Sigmoid colon (tissue), 6 donors: ENCODE measurements at regions not wholly inside any gene's neighbourhood (a gene's known extent, or its start where the extent isn't known, plus 50 kb on each side); places are given as distances from the start of the nearest gene placed in this dataset.
A peak's percentile ranks its signal among the peaks of the same experiment; 100 is the strongest.

Source experiments
- DNase-seq: peaks from one replicate; pipeline ENCODE4 v3.0.0-alpha.2; 2019
- H3K27ac ChIP-seq, 4 donors: fragments of 200-600 bp; sonication (generic); one replicate each; pipeline ENCODE4 v1.5.1; 2016 to 2019; ENCODE audit warnings: mild to moderate bottlenecking in 1 of 4
- H3K27me3 ChIP-seq, 3 donors: fragments of 200-600 bp; sonication (generic); one replicate each; pipeline ENCODE4 v1.5.1; 2019; ENCODE audit warnings: mild to moderate bottlenecking in 1 of 3
- H3K36me3 ChIP-seq, 4 donors: fragments of 200-600 bp; sonication (generic); one replicate each; pipeline ENCODE4 v1.5.1; 2016 to 2019
- H3K4me1 ChIP-seq, 4 donors: fragments of 200-600 bp; sonication (generic); one replicate each; pipeline ENCODE4 v1.5.1; 2017 to 2019
- H3K4me3 ChIP-seq, 4 donors: fragments of 200-600 bp; sonication (generic); one replicate each; pipeline ENCODE4 v1.5.1; 2017 to 2019; ENCODE audit warnings: mild to moderate bottlenecking in 2 of 4, moderate library complexity in 1 of 4
- H3K9me3 ChIP-seq, 4 donors: fragments of 200-600 bp in 3 of 4; sonication (generic) in 3 of 4; one replicate each; pipeline versions ENCODE4 v1.5.1 to v1.6.1; 2013 to 2019
- EP300 ChIP-seq, 4 donors: sonication (generic); formaldehyde crosslinking; IDR thresholded peaks; one replicate each; pipeline ENCODE4 v1.6.1; 2017; ENCODE audit warnings: antibody characterized with exemption in 4 of 4
- POLR2A ChIP-seq, 2 donors: fragments of 450-650 bp; IDR thresholded peaks; one replicate each; pipeline ENCODE4 v1.6.1; 2016; ENCODE audit warnings: antibody characterized with exemption in 2 of 2, mild to moderate bottlenecking in 2 of 2, moderate library complexity in 2 of 2
- POLR2AphosphoS5 ChIP-seq, 4 donors: sonication (generic); formaldehyde crosslinking; IDR thresholded peaks; one replicate each; pipeline ENCODE4 v1.6.1; 2017; ENCODE audit warnings: antibody characterized with exemption in 4 of 4
- WGBS, 2 donors: extraction: QIAGEN DNeasy Blood & Tissue Kit; methylation state at CpG; one replicate each; pipeline ENCODE4 v1.1.7; 2013; 5-methylcytosine and 5-hydroxymethylcytosine counted together
- intact Hi-C: fragments of 100-400 bp; cut with DNase I; formaldehyde crosslinking; loops from one replicate; pipeline ENCODE4 v1.15.1; 2023
- TF ChIP-seq, protein P1 (sequence below), 4 experiments: fragments of 450-650 bp in 3 of 4; fragments of 200-600 bp in 1 of 4; IDR thresholded peaks; one replicate each; pipeline ENCODE4 v1.5.1; 2016 to 2019; ENCODE audit warnings: antibody characterized with exemption in 4 of 4, mild to moderate bottlenecking in 3 of 4, moderate library complexity in 2 of 4
- donor health status: healthy with polysubstance abuse.
- donor health status: healthy.

DNA sequence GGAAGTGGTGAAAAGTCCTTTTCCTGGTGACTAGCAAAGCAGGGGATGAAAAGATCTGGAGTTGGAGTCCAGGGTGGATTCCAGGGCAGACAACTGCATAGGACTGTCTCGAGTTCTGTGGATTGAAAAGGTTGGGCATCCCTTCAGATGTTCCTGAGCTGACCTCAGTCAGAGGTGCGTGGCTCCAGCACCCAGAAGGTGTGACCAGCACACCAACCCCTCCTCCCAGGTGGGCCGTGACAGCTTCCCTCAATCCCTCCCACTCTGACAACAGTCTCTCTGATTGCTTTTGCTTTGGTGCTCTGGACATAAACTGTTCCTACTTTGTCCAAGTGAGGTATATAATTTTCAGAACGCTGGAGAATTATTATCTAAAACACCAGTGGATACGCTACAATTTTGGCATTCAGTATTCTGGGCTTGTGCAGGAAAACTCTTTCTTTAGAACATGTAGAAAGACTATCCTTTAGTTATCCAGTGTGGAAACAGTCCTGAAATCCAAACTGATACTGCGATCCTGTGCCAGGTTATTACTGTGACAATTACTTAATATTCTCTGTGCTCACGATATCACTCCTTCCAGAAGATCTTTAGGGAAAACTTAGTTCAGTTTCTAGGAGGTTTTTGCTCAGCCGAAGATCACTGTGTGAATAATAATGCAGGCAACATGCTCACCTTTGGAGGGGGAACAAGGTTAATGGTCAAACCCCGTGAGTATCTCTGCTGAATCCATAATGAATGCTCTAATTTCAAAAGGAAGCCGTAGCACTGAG is 87.9 kb downstream of the DAD1 start:
- intact Hi-C loops: no loop called here
- 64 to 71% methylated on average over 10 of the region's 10 CpGs for WGBS, 2 donors
- Histone ChIP-seq H3K27me3 (no peaks in the 10 kb centered on the region), H3K4me1 (peaks cover 0 to 12% (median 3%) of the 10 kb centered on the region in 4 donors), H3K36me3 (no peaks in the 10 kb centered on the region), H3K4me3 (no peak overlapping the region), H3K9me3 (no peaks in the 10 kb centered on the region), H3K27ac (peak overlapping the region in 1 of 4 donors; percentile 21)
- DNase-seq: no peak
- TF ChIP-seq POLR2AphosphoS5 (IDR thresholded peaks at IDR 0.05) (no peak), EP300 (IDR thresholded peaks at IDR 0.05) (no peak), POLR2A (IDR thresholded peaks at IDR 0.05) (no peak)
- TF ChIP-seq, protein P1, sequence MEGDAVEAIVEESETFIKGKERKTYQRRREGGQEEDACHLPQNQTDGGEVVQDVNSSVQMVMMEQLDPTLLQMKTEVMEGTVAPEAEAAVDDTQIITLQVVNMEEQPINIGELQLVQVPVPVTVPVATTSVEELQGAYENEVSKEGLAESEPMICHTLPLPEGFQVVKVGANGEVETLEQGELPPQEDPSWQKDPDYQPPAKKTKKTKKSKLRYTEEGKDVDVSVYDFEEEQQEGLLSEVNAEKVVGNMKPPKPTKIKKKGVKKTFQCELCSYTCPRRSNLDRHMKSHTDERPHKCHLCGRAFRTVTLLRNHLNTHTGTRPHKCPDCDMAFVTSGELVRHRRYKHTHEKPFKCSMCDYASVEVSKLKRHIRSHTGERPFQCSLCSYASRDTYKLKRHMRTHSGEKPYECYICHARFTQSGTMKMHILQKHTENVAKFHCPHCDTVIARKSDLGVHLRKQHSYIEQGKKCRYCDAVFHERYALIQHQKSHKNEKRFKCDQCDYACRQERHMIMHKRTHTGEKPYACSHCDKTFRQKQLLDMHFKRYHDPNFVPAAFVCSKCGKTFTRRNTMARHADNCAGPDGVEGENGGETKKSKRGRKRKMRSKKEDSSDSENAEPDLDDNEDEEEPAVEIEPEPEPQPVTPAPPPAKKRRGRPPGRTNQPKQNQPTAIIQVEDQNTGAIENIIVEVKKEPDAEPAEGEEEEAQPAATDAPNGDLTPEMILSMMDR (IDR thresholded peaks at IDR 0.05): no peak

DNA sequence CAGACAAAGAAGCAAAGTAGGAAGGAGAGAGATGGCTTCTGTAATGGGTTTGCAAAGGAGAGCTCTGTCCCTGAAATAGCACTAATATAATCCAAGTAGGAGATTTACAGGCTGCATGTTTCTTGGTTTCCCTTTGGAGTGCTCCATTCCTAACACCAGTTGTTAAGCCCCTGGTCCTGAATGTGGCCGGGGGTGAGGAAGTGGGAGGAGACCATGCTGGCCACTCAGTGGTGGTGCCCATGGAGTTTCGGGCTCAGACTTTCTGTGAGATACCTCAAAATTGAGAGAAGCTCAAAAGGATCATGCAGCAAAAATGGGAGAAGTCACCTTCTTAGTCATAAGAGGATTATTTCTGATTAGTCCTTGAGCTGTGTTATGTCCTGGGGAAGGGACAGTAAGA is 88.5 kb downstream of the DAD1 start:
- H3K27me3 ChIP-seq: no peaks in the 10 kb centered on the region
- TF ChIP-seq, protein P1 (IDR thresholded peaks at IDR 0.05): no peak
- no peak for TF ChIP-seq EP300 (IDR thresholded peaks at IDR 0.05)
- TF ChIP-seq POLR2A (IDR thresholded peaks at IDR 0.05): no peak
- TF ChIP-seq POLR2AphosphoS5 (IDR thresholded peaks at IDR 0.05): no peak
- no peaks in the 10 kb centered on the region for H3K9me3 ChIP-seq
- H3K27ac ChIP-seq: no peak overlapping the region
- WGBS, 2 donors: 71 to 80% methylated on average over 2 of the region's 2 CpGs
- no peak overlapping the region for H3K4me3 ChIP-seq
- intact Hi-C loops: no loop called here
- H3K36me3 ChIP-seq: no peaks in the 10 kb centered on the region
- no peak for DNase-seq
- H3K4me1 ChIP-seq: peaks cover 0 to 12% (median 1%) of the 10 kb centered on the region in 4 donors

DNA sequence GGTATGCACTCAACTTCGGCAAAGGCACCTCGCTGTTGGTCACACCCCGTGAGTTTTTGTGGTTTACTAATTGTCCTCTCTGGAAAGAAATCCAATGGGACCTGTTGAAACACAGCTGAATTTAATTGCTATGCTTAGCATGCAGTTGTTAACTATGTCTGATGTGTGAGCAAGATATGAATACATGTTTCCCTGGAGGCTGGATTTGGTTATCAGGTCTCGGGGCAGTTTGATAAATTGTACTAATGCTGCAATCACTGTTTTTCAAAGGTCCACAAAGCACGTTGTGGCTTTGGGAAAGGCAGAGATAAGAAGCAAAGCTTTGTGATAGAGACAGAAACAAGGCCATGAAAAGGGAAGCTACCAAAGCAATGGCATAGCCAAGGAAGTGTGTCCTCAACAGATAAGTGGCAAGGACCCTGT is 91.3 kb downstream of the DAD1 start:
- Histone ChIP-seq H3K27ac (no peak overlapping the region), H3K4me3 (no peak overlapping the region), H3K9me3 (no peaks in the 10 kb centered on the region), H3K4me1 (peaks cover 0 to 12% (median 2%) of the 10 kb centered on the region in 4 donors), H3K36me3 (no peaks in the 10 kb centered on the region), H3K27me3 (no peaks in the 10 kb centered on the region)
- WGBS, 2 donors: 73 to 89% methylated on average over 5 of the region's 5 CpGs
- TF ChIP-seq POLR2A (IDR thresholded peaks at IDR 0.05) (no peak), EP300 (IDR thresholded peaks at IDR 0.05) (no peak)
- TF ChIP-seq, protein P1 (IDR thresholded peaks at IDR 0.05): no peak
- intact Hi-C loops: no loop called here
- no peak for DNase-seq

DNA sequence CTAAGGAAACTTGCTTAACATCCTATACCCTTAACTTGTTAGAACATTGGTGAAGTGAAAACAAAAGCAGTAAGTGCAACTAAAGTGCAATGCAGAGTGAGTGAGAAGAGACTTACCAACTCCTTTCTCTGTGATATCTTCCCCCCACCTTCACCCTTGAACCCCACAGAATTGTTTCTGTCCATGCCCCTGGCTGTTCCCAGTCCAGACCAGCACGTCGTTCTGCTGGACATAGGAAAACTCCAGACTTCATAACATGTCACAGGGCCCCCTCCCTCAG is 91.9 kb downstream of the DAD1 start:
- Histone ChIP-seq H3K4me3 (no peak overlapping the region), H3K9me3 (no peaks in the 10 kb centered on the region), H3K4me1 (peaks cover 0 to 12% (median 5%) of the 10 kb centered on the region in 4 donors), H3K36me3 (no peaks in the 10 kb centered on the region), H3K27ac (no peak overlapping the region), H3K27me3 (no peaks in the 10 kb centered on the region)
- no peak for TF ChIP-seq EP300 (IDR thresholded peaks at IDR 0.05)
- no peak for TF ChIP-seq POLR2AphosphoS5 (IDR thresholded peaks at IDR 0.05)
- TF ChIP-seq, protein P1 (IDR thresholded peaks at IDR 0.05): no peak
- TF ChIP-seq POLR2A (IDR thresholded peaks at IDR 0.05): no peak
- intact Hi-C loops: no loop called here
- DNase-seq: no peak
- 78 to 89% methylated on average over 2 of the region's 2 CpGs for WGBS, 2 donors
